ENCODE measurements at regions not wholly inside any gene's neighbourhood (a gene's known extent, or its start where the extent isn't known, plus 50 kb on each side); places are given as distances from the start of the nearest gene placed in this dataset.

GRCh38 chr4:77310931-77311330 is 153.9 kb downstream of the CCNG2 start:
- TF ChIP-seq ELF3 (CRISPR knock-in tag; IDR thresholded peaks at IDR 0.05) (no peak), FLYWCH1 (CRISPR knock-in tag; IDR thresholded peaks at IDR 0.05) (no peak), ZFP37 (CRISPR knock-in tag; IDR thresholded peaks at IDR 0.05; ENCODE audit: borderline replicate concordance) (no peak), PHF8 (CRISPR knock-in tag; IDR thresholded peaks at IDR 0.05) (no peak), PPARG (CRISPR knock-in tag; conservative IDR thresholded peaks at IDR 0.05) (no peak)

All from HepG2 (cell line).